GM19025 (cell line): ENCODE measurements at regions not wholly inside any gene's neighbourhood (a gene's known extent, or its start where the extent isn't known, plus 50 kb on each side); places are given as distances from the start of the nearest gene placed in this dataset.
"Not testable (repeated sequence)": the region's sequence is repeated elsewhere in the genome, so short reads cannot be mapped to it uniquely, and the experiment has no call there.

Experiments
- ATAC-seq: cut with Tn5 transposase; IDR thresholded peaks from one replicate; pipeline ENCODE4 v1.9.1; 2021; ENCODE audit warnings: mild to moderate bottlenecking, low read depth, moderate library complexity; ENCODE audit not compliant: unreplicated experiment

DNA sequence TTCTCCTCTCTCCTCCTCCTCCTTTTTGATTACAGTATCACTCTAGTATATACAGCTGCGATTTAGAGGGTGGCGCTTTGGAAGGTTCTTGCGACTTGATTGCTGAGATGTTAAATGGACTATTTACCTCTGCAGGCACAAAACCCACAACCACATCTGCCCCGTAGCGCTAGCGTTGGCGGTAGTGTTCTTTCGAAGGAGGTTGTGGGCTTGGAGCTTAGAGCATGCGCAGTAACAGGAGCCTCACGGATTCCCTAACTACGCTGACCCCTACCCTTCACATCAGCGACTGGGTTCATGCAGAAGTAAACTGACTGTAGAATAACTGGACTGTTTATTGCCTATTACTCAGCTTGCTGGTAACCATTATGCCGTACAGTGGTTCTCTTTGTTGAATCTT, 58.0 kb downstream of the CGGBP1 start:
- ATAC-seq: no peak

DNA sequence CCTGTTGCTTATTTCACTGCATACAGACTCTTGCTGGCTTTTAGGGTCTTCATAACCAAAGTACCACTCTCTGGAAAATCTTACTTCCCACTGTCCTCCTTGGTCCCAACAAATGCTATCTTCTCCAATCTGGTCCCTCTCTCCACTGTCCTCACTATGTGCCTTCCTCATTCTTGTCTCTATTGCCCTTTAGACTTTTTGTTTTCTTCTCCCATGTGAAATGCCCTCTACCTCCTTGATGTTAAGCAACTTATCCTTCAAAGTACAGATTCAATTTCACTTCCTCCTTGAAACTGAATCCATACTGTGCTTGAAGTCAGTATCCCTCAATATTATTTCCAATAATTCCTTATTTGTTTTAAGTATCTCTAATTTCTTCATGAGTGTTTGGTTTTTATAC, 60.8 kb downstream of the CGGBP1 start:
- ATAC-seq: no peak

GRCh38 chr3:87997298-87997697, 61.5 kb downstream of the CGGBP1 start:
- peak; percentile 88 for ATAC-seq

DNA sequence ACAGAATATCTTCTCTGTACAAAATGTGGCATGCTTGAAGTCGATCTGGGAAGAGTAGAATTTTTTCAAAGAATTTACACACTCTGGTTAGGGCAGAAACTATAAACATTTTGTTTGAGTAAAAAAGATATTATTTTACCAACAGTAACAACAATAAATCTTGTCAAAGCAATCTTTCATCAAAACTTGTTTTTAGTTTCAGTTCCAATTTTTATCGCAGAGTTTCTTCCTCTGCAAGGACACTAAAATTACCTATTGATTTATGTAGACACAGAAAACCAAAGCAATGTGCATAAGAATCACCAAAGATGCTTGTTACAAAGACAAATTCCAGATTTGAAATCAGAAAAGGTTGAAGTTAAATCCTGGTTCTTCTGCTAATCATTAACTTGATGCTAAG, 61.9 kb downstream of the CGGBP1 start:
- ATAC-seq: peak; percentile 11

GRCh38 chr3:87993566-87993965, 65.2 kb downstream of the CGGBP1 start:
- ATAC-seq: no peak

GRCh38 chr3:87987952-87988351, 70.9 kb downstream of the CGGBP1 start:
- no peak for ATAC-seq

- ATAC-seq: no peak
Observed at GRCh38 chr3:87982421-87982820, 76.4 kb downstream of the CGGBP1 start.

GRCh38 chr3:87979527-87979926, 79.3 kb downstream of the CGGBP1 start:
- no peak for ATAC-seq

DNA sequence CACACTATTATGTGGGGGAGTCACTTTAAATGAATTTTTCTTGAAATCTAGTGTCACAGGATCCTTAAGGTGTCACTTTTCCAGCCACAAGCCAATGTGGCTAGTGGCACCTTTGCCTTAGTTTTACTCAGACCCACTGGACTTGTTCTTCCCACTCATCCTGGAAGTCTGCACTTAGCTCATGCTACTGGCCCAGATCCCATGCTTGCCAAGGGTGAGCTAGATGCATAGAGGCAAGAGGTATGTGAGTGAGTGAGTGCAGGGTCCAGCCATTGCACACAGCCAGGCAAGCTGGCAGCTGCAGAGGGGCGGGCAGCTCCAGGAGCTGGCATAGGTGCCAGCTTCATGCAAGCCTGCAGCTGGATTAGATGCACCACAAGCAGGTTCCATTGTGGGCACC, 81.0 kb downstream of the CGGBP1 start:
- ATAC-seq: no peak

DNA sequence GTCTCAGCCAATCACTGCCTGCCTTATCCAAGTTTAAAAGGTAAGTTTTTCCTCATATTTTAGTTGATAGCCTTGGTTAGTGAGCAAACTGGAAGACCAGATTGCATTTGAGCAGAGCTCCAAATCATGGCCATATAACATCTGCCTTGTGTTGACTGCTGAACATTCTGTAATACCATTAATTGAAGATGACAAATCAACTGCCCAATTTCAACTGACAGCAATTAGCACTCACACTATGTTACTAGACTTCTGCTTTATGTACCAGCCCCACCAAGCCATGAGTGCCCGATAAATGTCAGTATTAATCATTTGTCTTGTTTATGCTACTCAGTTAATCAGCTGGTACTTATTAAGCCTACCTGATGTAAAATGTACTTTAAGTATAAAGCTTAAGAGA, 83.1 kb downstream of the CGGBP1 start:
- no peak for ATAC-seq

DNA sequence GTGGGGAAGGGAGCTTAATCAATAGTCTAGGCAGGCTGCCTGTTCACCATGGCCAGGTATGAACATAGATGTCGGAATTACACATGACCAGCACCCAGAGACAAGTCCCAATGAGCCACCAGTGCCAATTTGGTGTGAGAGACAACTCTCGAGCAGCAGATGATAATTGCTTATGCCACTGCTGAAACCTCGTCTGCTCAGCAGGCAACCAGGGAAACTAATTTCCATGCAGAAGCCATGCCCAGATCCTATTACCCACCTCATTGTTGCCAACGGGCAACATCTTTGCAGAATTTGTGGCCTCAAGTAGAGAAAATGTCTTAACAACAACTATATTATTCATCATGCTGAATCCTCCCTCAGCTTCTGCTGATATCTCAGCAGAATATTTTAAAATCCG, 84.9 kb downstream of the CGGBP1 start:
- no peak for ATAC-seq

DNA sequence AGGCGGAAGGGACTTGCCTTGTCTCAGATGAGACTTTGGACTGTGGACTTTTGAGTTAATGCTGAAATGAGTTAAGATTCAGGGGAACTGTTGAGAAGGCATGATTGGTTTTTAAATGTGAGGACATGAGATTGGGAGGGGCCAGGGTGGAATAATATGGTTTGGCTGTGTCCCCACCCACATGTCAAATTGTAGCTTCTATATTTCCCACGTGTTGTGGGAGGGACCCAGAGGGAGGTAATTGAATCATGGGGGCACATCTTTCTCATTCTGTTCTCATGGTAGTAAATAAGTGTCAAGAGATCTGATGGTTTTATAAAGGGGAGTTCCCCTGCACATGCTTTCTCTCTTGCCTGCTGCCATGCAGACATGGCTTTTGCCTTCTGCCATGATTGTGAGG, 89.2 kb downstream of the CGGBP1 start:
- no peak for ATAC-seq

DNA sequence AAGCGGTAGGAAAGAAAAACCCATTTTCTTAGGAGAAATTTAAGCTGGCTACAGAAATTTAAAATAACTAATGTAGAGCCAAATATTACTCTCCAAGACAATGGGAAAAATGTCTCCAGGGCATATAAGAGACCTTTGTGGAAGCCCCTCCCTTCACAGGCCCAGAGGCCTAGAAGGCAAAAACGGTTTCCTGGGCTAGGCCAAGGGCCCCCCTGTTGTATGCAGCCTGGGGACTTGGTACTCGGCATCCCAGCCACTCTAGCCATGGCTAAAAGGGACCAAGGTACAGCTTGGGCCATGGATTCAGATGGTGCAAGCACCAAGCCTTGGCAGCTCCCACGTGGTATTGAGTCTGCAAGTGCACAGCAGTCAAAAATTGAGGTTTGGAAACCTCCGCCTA, 90.1 kb downstream of the CGGBP1 start:
- ATAC-seq: no peak

DNA sequence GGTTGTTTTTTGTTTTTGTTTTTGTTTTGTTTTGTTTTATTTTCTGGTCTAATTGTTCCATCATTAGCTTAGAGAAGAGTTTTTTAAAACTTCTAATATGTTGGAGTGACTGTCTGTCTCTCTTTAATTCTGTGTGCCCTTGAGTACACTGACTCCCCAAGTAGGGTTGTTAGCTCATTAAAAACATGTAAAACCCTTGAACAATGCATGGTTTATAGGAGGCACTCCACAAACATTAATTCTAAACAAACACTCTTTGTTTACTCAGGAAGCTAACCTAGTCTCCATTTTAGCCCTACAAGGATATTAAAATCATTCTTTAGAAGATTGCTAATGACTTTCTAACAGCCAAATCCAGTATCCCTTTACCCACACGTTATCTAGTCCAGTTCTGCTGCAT, 100.5 kb downstream of the CGGBP1 start:
- no peak for ATAC-seq

DNA sequence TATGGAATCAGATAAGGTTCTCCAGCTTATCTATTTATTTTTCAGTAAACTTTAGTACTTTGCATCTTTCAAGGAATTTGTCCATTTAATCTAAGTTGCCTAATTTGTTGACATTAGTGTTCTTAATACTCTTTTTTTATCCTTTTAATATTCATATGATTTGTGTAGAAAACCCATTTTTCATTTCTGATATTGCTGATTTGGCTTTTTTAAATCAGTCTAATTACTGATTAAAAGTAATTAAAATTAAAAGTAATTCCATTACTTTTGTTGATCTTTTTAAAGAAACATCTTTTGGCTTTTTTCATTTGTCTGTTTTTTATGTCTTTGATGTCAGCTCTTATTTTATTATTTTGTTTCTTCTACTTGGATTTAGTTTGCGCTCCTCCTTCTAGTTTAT, 101.2 kb downstream of the CGGBP1 start:
- no peak for ATAC-seq

DNA sequence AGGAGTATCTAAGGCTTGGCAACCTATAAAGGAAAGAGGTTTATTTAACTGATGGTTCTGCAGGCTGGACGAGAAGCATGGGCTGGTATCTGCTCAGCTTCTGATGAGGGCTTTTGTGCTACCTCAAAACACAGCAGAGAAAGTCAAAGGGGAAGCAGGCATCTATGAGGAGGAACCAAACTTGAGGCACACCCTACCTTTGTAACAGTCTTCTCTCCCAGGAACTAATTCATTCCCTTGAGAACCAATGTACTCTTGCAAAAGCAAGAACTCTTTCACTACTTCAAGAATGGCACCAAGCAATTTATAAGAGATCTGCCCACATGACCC, 109.0 kb downstream of the CGGBP1 start:
- ATAC-seq: no peak

GRCh38 chr3:87949189-87949878, 109.5 kb downstream of the CGGBP1 start:
- peak; percentile 89 for ATAC-seq

- not testable (repeated sequence) for ATAC-seq
Observed at GRCh38 chr3:87946007-87946406, 112.8 kb downstream of the CGGBP1 start.

DNA sequence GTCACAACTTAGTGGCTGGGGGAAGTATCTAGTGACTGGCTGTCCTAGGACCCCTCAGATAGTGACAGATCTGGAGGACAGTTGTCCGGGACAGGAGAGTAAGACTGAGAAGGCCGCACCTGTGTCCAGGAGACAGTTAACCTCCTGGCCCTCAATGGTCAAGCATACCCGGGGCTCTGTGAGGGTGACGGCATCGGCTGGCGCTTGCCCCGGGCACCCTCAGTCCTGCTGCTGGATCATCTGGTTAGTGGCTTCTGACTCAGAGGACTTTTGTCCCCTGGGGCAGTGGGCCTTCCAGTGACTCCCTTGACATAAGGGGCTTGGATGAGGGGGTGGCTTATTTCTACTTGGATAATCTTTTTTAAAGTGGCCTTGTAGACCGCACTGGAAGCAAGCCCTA, 116.5 kb downstream of the CGGBP1 start:
- ATAC-seq: not testable (repeated sequence)

DNA sequence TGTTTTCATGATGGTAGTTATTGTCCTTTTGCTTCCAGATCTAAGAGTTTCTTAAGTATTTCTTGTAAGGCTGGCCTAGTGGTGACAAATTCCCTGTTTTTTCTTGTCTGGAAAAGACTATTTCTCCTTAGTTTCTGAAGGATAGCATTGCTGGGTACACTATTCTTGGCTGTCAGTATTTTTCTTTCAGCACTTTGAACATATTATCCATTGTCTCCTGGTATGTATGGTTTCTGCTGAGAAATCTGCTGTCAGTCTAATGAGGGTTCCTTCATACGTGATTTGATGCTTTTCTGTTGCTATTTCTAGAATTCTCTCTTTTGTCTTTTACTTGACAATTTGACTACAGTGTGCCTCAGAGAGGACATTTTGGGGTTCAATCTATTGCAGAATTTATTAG, 134.3 kb downstream of the CGGBP1 start:
- ATAC-seq: no peak

- ATAC-seq: no peak
Observed at GRCh38 chr3:87920549-87920948, 138.3 kb downstream of the CGGBP1 start.

GRCh38 chr3:87901141-87901540, 157.7 kb downstream of the CGGBP1 start:
- no peak for ATAC-seq

DNA sequence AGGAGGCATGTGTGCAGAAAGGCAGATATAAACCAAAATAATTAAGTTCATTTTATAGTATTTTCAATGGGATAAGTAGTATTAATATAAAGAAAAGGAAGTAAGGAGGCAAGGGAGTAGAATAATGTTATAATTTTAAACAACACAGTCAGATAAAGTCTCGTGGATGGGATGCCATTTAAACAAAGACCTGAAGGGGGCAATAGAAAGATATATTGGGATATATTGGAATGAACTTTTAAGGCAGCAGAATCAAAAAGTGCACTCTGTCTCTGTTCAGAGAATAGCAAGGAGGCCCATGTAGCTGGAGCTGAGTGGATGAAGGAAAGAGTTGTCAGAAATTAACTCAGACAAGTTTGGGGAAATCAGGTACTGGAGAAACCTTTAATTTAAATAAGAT, 158.7 kb downstream of the CGGBP1 start:
- no peak for ATAC-seq
